ENCODE measurements at regions not wholly inside any gene's neighbourhood (a gene's known extent, or its start where the extent isn't known, plus 50 kb on each side); places are given as distances from the start of the nearest gene placed in this dataset.

- no peak for DNase-seq
Measured at GRCh38 chr12:111069886-111070285, 149.5 kb upstream of the MYL2 start.

- peak; percentile 39 for DNase-seq
Measured at GRCh38 chr12:111068290-111068689, 147.9 kb upstream of the MYL2 start.

- DNase-seq: no peak
Measured at GRCh38 chr12:111067498-111067897, 147.1 kb upstream of the MYL2 start.

GRCh38 chr12:111066744-111067437 lies 146.5 kb upstream of the MYL2 start:
- DNase-seq: no peak

GRCh38 chr12:111064982-111065381 lies 144.6 kb upstream of the MYL2 start:
- no peak for DNase-seq

GRCh38 chr12:111064154-111064553 lies 143.8 kb upstream of the MYL2 start:
- no peak for DNase-seq

GRCh38 chr12:111063295-111064026 lies 143.1 kb upstream of the MYL2 start:
- no peak for DNase-seq

GRCh38 chr12:111057701-111058425 lies 137.5 kb upstream of the MYL2 start:
- DNase-seq: no peak

- peak; percentile 32 for DNase-seq
Measured at GRCh38 chr12:111056618-111057521, 136.5 kb upstream of the MYL2 start.

GRCh38 chr12:111055181-111055880 lies 135.0 kb upstream of the MYL2 start:
- DNase-seq: no peak

- DNase-seq: no peak
Measured at GRCh38 chr12:111048991-111049390, 128.6 kb upstream of the MYL2 start.

GRCh38 chr12:111046896-111047295 lies 126.5 kb upstream of the MYL2 start:
- DNase-seq: no peak

GRCh38 chr12:111045941-111046340 lies 125.6 kb upstream of the MYL2 start:
- DNase-seq: no peak

- no peak for DNase-seq
Measured at GRCh38 chr12:111041091-111041490, 120.7 kb upstream of the MYL2 start.

GRCh38 chr12:111040690-111041089 lies 120.3 kb upstream of the MYL2 start:
- DNase-seq: no peak

- DNase-seq: no peak
Measured at GRCh38 chr12:111038941-111039340, 118.6 kb upstream of the MYL2 start.

- no peak for DNase-seq
Measured at GRCh38 chr12:111038077-111038476, 117.7 kb upstream of the MYL2 start.

- DNase-seq: no peak
Measured at GRCh38 chr12:111037047-111037446, 116.7 kb upstream of the MYL2 start.

GRCh38 chr12:111035578-111036301 lies 115.4 kb upstream of the MYL2 start:
- DNase-seq: no peak

- DNase-seq: no peak
Measured at GRCh38 chr12:111034886-111035577, 114.7 kb upstream of the MYL2 start.

Measured in activated CD4-positive, alpha-beta T cell treated with anti-CD3 and anti-CD28 coated beads, Interleukin-2, amount 50 U/mL, for 1 hour (primary cell).